Tibial artery (tissue), 4 donors: ENCODE measurements at regions not wholly inside any gene's neighbourhood (a gene's known extent, or its start where the extent isn't known, plus 50 kb on each side); places are given as distances from the start of the nearest gene placed in this dataset.
"Not testable (repeated sequence)": the region's sequence is repeated elsewhere in the genome, so short reads cannot be mapped to it uniquely, and the experiment has no call there.

ENCODE experiments used
- DNase-seq, 2 donors: peaks; one replicate each; pipeline ENCODE4 v3.0.0-alpha.2; 2019
- H3K27ac ChIP-seq, 2 donors: fragments of 200-600 bp; sonication (generic) in 1 of 2; 1 replicate in 1 of 2; 2 replicates in 1 of 2; pipeline ENCODE4 v1.5.1; 2018 to 2019; ENCODE audit warnings: mild to moderate bottlenecking in 1 of 2
- H3K27me3 ChIP-seq, 2 donors: fragments of 200-600 bp; sonication (generic) in 1 of 2; one replicate each; pipeline versions ENCODE4 v1.5.1 to v1.6.0; 2016 to 2019
- H3K36me3 ChIP-seq, 3 donors: fragments of 200-600 bp; sonication (generic) in 2 of 3; one replicate each; pipeline ENCODE4 v1.5.1; 2016 to 2019; ENCODE audit warnings: mild to moderate bottlenecking in 2 of 3
- H3K4me1 ChIP-seq, 4 donors: fragments of 200-600 bp; sonication (generic) in 2 of 4; 1 replicate in 3 of 4; 2 replicates in 1 of 4; pipeline ENCODE4 v1.5.1; 2016 to 2019
- H3K4me3 ChIP-seq, 2 donors: fragments of 200-600 bp; sonication (generic) in 1 of 2; 1 replicate in 1 of 2; 2 replicates in 1 of 2; pipeline ENCODE4 v1.5.1; 2018 to 2019; ENCODE audit warnings: mild to moderate bottlenecking in 2 of 2
- H3K9me3 ChIP-seq, 3 donors: fragments of 200-600 bp; sonication (generic) in 1 of 3; one replicate each; pipeline ENCODE4 v1.5.1; 2016 to 2019
- intact Hi-C: fragments of 100-400 bp; cut with DNase I; formaldehyde crosslinking; loops from one replicate; pipeline ENCODE4 v1.15.0; 2023; ENCODE audit warnings: low total_unique reads
- TF ChIP-seq, protein P1 (sequence below), 2 experiments: fragments of 200-600 bp in 1 of 2; fragments of 450-650 bp in 1 of 2; IDR thresholded peaks; one replicate each; pipeline ENCODE4 v1.5.1; 2017 to 2019; ENCODE audit warnings: antibody characterized with exemption in 2 of 2, mild to moderate bottlenecking in 1 of 2, moderate library complexity in 1 of 2

DNA sequence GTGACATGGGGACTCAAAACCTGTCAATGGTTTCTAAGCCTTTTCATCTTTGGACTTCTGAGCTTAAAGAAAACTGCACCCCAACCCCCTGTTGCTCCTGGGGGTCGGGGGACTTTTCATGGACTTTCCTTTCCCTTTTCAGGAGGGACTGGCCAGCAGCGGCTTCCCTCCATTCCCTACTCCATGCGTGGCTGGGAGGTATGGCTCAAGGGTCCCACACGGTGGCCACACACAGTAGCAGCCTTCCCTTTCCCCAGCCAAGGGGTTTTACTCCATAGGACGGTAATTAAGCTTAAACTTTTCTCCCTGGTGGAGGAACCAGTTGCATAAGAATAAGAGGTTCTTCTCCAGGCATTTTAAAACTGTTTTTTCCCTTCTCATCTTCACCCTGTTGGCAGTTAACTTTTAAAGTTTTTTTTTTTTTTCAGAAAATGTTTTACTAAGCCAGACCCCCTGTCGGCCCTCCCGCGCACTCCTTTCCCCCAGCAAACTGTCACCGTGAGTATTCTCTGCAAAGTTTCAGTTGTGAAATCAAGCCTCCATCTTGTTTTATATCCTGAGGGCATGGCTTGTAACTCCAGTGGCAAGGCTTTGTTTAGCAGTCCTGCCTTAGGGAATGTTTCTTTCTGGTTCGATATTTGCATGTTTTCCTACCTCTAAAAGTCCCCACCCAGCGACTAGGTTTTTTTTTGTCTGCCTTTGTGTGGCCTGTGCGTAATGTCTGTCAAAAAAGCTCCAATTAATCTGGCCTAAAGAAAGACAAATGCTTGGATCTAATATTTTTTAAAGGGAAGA, 325.7 kb downstream of the TLL1 start:
- intact Hi-C loops, result no loop called here
- no peaks in the 10 kb centered on the region for H3K4me1 ChIP-seq
- no peak for DNase-seq
- no peaks in the 10 kb centered on the region for H3K36me3 ChIP-seq
- no peak overlapping the region for H3K27ac ChIP-seq
- no peaks in the 10 kb centered on the region for H3K27me3 ChIP-seq
- H3K4me3 ChIP-seq, result no peak overlapping the region
- TF ChIP-seq, protein P1, sequence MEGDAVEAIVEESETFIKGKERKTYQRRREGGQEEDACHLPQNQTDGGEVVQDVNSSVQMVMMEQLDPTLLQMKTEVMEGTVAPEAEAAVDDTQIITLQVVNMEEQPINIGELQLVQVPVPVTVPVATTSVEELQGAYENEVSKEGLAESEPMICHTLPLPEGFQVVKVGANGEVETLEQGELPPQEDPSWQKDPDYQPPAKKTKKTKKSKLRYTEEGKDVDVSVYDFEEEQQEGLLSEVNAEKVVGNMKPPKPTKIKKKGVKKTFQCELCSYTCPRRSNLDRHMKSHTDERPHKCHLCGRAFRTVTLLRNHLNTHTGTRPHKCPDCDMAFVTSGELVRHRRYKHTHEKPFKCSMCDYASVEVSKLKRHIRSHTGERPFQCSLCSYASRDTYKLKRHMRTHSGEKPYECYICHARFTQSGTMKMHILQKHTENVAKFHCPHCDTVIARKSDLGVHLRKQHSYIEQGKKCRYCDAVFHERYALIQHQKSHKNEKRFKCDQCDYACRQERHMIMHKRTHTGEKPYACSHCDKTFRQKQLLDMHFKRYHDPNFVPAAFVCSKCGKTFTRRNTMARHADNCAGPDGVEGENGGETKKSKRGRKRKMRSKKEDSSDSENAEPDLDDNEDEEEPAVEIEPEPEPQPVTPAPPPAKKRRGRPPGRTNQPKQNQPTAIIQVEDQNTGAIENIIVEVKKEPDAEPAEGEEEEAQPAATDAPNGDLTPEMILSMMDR (IDR thresholded peaks at IDR 0.05), result no peak
- H3K9me3 ChIP-seq, result no peaks in the 10 kb centered on the region

DNA sequence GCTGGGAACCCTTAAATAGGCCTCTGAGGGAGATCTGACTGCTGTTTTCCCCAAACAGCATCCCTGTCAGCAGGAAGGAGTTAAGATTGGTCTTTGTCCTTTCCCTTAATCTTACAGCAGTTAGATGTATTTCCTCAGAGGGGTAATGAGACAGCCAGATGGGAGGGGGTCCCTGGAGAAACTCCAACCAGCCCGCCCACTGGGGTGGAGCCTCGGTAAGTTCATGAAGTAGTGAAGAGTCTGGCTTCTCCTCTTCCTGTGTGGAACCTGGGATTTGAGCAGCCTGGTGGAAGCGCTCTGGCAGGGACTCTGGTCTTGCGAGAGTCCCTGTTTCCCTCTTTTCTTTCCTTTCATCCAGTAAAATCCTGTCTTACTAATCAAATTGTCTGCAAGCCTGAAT, 330.0 kb downstream of the TLL1 start:
- Histone ChIP-seq H3K9me3 (no peaks in the 10 kb centered on the region), H3K36me3 (no peaks in the 10 kb centered on the region), H3K27ac (no peak overlapping the region), H3K4me3 (no peak overlapping the region), H3K27me3 (no peaks in the 10 kb centered on the region), H3K4me1 (no peaks in the 10 kb centered on the region)
- TF ChIP-seq, protein P1 (IDR thresholded peaks at IDR 0.05), result no peak
- DNase-seq, result no peak
- intact Hi-C loops, result no loop called here

DNA sequence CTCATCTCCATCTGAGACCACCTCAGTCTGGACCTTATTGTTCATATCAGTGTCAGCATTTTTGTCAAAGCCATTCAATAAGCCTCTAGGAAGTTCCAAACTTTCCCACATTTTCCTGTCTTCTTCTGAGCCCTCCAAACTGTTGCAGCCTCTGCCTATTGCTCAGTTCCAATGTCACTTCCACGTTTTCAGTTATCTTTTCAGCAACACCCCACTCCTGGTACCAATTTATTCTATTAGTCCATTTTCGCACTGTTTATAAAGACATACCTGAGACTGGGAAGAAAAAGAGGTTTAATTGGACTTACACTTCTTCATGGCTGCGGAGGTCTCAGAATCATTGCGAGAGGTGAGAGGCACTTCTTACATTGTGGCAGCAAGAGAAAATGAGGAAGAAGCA, 339.3 kb downstream of the TLL1 start:
- H3K36me3 ChIP-seq, H3K4me3 ChIP-seq, H3K27ac ChIP-seq, intact Hi-C loops, DNase-seq, H3K4me1 ChIP-seq, H3K27me3 ChIP-seq: not testable (repeated sequence)
- H3K9me3 ChIP-seq, result peaks cover 0 to 26% (median 17%) of the 10 kb centered on the region in 3 donors

DNA sequence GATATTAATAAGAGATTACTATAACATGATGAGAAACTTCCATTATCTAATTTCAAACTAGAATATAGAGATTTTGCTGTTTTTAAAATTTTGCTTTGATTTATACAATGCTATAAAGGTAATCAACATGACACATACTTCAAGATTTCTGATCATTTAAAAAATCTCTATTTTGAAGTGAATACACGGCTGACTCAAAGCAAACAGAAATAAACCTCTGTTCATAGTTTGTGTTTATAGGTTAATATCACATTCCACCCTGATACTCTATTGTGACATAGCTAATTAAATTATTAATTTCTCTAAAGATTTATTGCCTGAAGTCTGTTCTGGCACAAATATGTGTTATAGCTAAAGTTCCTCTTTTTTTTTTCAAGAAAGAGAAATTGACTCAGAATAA, 349.2 kb downstream of the TLL1 start:
- intact Hi-C loops, result no loop called here
- H3K4me3 ChIP-seq, result no peak overlapping the region

DNA sequence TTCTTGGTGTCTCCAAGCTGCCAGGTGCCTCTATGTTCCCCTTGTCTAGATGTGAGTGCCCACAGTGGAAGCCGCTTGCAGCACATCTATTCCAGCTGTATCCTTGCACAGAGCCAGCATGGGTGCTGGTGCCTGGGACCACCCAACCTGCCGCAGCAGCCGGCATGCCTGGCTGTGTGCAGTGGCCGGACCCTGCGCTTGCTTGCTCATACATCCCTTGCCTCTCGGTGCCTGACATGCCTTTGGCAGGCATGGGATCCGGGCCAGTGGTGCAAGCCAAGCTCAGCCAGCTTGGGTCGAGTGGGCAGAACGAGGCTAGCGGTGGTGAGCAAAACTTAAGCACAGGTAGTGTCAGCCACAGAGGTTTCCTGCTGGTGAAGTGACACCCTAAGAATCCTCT, 355.1 kb downstream of the TLL1 start:
- Histone ChIP-seq H3K9me3 (peaks cover 0 to 13% (median 0%) of the 10 kb centered on the region in 3 donors), H3K27ac (no peak overlapping the region), H3K36me3 (no peaks in the 10 kb centered on the region), H3K4me1 (no peaks in the 10 kb centered on the region), H3K4me3 (no peak overlapping the region), H3K27me3 (no peaks in the 10 kb centered on the region)
- DNase-seq, result no peak
- intact Hi-C loops, result no loop called here
- TF ChIP-seq, protein P1 (IDR thresholded peaks at IDR 0.05), result no peak

More for the DNA sequence above, 349.2 kb downstream of the TLL1 start:
- Histone ChIP-seq H3K27me3 (no peaks in the 10 kb centered on the region), H3K4me1 (no peaks in the 10 kb centered on the region), H3K36me3 (no peaks in the 10 kb centered on the region), H3K27ac (no peak overlapping the region), H3K9me3 (peaks cover 0 to 4% (median 0%) of the 10 kb centered on the region in 3 donors)
- DNase-seq, result no peak
- TF ChIP-seq, protein P1 (IDR thresholded peaks at IDR 0.05), result no peak

DNA sequence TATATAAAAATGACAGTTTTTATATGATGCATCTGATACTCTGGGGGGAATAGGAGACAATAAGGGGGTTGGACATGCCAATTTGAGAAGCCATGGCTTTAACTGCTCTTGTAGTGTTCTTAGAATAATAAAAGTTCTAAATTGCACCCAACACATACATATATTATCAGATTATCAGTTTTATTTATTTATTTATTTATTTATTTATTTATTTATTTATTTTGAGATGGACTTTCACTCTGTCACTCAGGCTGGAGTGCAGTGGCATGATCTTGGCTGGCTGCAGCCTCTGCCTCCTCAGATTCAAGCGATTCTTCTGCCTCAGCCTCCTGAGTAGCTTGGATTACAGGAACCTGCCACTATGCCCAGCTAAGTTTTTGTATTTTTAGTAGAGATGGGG, 356.8 kb downstream of the TLL1 start:
- Histone ChIP-seq H3K36me3 (no peaks in the 10 kb centered on the region), H3K4me1 (no peaks in the 10 kb centered on the region), H3K27ac (no peak overlapping the region), H3K9me3 (peaks cover 0 to 13% (median 0%) of the 10 kb centered on the region in 3 donors), H3K27me3 (no peaks in the 10 kb centered on the region), H3K4me3 (no peak overlapping the region)
- no peak for DNase-seq
- intact Hi-C loops, result no loop called here
- TF ChIP-seq, protein P1 (IDR thresholded peaks at IDR 0.05), result no peak
